ENCODE measurements at regions not wholly inside any gene's neighbourhood (a gene's known extent, or its start where the extent isn't known, plus 50 kb on each side); places are given as distances from the start of the nearest gene placed in this dataset.

DNA sequence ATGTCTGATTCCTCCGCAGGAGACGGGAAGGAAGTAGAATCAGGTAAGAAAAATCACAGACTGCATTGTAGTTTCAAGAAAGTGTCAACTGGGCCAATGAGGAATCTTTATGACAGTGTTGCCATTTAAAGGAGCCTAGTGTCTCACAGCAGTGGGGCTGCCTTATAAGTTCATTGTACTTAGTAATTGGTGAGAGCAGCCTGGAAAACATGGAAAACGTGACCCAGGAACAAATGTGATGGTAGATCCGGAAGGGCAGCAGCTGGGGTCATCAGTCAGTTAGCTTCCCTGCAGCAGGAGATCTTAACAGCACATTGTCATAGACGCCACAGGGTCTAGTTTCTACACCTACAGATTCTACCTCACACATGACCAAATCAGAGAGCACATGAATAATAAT is 630.0 kb upstream of the LMO3 start:
- H3K27me3 ChIP-seq: no peaks in the 10 kb centered on the region
- H3K4me3 ChIP-seq: no peak overlapping the region
- no peak for DNase-seq (ENCODE audit: extremely low spot score)
- intact Hi-C loops (cut with DNase I): no loop called here
- no peaks in the 10 kb centered on the region for H3K36me3 ChIP-seq
- no peak overlapping the region for H3K27ac ChIP-seq (replicated peaks in 1 of 4)
- no peaks in the 10 kb centered on the region for H3K9me3 ChIP-seq
- TF ChIP-seq POLR2AphosphoS5 (IDR thresholded peaks at IDR 0.05): no peak
- TF ChIP-seq POLR2A (IDR thresholded peaks at IDR 0.05; ENCODE audit: low read depth): no peak
- no peak for TF ChIP-seq EP300 (IDR thresholded peaks at IDR 0.05)
- TF ChIP-seq, protein P1, sequence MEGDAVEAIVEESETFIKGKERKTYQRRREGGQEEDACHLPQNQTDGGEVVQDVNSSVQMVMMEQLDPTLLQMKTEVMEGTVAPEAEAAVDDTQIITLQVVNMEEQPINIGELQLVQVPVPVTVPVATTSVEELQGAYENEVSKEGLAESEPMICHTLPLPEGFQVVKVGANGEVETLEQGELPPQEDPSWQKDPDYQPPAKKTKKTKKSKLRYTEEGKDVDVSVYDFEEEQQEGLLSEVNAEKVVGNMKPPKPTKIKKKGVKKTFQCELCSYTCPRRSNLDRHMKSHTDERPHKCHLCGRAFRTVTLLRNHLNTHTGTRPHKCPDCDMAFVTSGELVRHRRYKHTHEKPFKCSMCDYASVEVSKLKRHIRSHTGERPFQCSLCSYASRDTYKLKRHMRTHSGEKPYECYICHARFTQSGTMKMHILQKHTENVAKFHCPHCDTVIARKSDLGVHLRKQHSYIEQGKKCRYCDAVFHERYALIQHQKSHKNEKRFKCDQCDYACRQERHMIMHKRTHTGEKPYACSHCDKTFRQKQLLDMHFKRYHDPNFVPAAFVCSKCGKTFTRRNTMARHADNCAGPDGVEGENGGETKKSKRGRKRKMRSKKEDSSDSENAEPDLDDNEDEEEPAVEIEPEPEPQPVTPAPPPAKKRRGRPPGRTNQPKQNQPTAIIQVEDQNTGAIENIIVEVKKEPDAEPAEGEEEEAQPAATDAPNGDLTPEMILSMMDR (IDR thresholded peaks at IDR 0.05): no peak
- WGBS: 79% methylated on average over 5 of the region's 5 CpGs
- H3K4me1 ChIP-seq: no peaks in the 10 kb centered on the region

DNA sequence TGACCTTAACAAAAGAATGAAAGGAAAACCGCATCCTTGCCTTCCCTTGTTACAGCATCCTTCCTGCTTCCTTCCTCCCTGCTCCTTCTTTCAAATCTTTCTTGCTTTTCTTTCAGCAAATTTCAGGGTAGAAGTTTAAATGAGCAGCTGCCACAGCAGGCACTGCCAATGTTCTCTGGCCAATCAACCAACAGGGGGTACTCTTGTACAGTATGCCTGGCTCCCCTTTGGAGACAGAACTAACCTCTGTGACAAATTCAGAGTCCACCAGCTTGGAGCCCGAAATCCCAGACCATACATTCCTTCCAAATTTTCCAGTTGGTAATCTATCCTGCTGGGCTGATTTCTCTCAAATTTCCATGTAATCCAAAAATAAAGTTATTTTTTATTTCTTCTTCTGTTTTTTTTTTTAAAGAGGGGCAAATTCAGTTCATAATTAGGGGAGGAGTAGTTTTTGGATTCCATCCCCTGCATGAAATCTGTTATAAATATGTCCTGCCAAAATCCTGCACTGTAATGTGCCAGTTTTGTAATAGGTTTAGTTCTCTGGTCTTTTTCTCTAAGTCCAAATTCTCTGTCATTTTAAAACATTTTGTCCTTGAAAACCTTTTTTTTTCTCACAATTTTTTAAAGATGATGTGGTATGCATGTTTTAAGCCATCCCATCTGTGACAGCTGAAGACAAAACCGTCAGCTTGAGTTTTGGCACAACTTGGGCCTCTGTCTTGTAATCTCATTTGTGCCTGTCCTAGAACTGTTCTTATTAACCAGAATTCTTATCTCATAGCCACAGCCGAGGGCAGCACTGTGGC is 610.0 kb upstream of the LMO3 start:
- Histone ChIP-seq H3K36me3 (no peaks in the 10 kb centered on the region), H3K4me3 (no peak overlapping the region), H3K27me3 (no peaks in the 10 kb centered on the region), H3K4me1 (no peaks in the 10 kb centered on the region), H3K9me3 (no peaks in the 10 kb centered on the region), H3K27ac (replicated peaks in 1 of 4) (no peak overlapping the region)
- 68% methylated on average over 4 of the region's 4 CpGs for WGBS
- TF ChIP-seq POLR2A (IDR thresholded peaks at IDR 0.05; ENCODE audit: low read depth) (no peak), EP300 (IDR thresholded peaks at IDR 0.05) (no peak), POLR2AphosphoS5 (IDR thresholded peaks at IDR 0.05) (no peak)
- TF ChIP-seq, protein P1 (IDR thresholded peaks at IDR 0.05): no peak
- intact Hi-C loops (cut with DNase I): no loop called here
- no peak for DNase-seq (ENCODE audit: extremely low spot score)

DNA sequence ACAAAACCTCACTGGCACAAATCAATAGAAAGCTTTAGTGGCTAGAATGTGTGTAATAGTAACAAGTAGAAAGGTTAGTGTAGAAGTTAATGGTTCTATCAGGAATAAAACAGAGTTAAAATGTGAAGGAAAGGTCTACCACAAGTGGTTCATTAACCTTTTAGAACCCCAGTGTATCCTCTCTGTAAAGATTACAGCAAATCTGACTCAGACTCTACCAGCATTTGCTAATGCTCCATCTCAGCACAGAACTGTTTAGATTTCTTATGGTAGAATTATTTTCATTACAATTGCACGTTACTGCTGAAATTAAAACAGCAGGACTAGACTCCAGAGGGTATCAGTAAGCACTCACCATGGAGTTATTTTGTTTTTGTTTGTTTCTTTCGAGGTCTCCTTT is 609.0 kb upstream of the LMO3 start:
- Histone ChIP-seq H3K9me3 (no peaks in the 10 kb centered on the region), H3K36me3 (no peaks in the 10 kb centered on the region), H3K4me3 (no peak overlapping the region), H3K27ac (replicated peaks in 1 of 4) (no peak overlapping the region), H3K4me1 (no peaks in the 10 kb centered on the region), H3K27me3 (no peaks in the 10 kb centered on the region)
- intact Hi-C loops (cut with DNase I): no loop called here
- no peak for TF ChIP-seq POLR2AphosphoS5 (IDR thresholded peaks at IDR 0.05)
- TF ChIP-seq POLR2A (IDR thresholded peaks at IDR 0.05; ENCODE audit: low read depth): no peak
- TF ChIP-seq, protein P1 (IDR thresholded peaks at IDR 0.05): no peak
- no peak for TF ChIP-seq EP300 (IDR thresholded peaks at IDR 0.05)
- DNase-seq (ENCODE audit: extremely low spot score): no peak
- WGBS: 22% methylated on average over 2 of the region's 2 CpGs

DNA sequence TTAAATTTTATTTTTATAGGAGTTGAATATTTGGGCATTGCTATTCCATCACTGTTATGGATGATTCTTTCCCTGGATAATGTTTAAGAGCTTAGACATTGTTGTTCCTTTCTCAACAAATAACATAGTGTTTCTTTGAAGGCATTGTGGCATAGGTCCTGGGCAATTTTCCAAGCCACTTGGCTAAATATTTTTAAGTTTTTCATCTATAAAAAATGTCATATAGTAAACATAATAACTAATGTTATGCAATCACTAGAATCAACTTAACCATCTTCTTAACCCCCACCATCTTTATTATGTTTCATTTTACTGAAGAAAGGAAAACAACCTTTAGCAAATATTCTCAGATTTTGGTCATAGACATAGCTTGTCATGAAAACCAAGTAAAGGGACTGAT is 600.6 kb upstream of the LMO3 start:
- no peaks in the 10 kb centered on the region for H3K4me1 ChIP-seq
- intact Hi-C loops (cut with DNase I): no loop called here
- no peaks in the 10 kb centered on the region for H3K27me3 ChIP-seq
- H3K4me3 ChIP-seq: no peak overlapping the region
- no peak for DNase-seq (ENCODE audit: extremely low spot score)
- H3K36me3 ChIP-seq: no peaks in the 10 kb centered on the region
- no peak overlapping the region for H3K27ac ChIP-seq (replicated peaks in 1 of 4)
- TF ChIP-seq, protein P1 (IDR thresholded peaks at IDR 0.05): no peak
- no peak for TF ChIP-seq EP300 (IDR thresholded peaks at IDR 0.05)
- no peaks in the 10 kb centered on the region for H3K9me3 ChIP-seq
